Left ventricle myocardium superior (tissue), 1 donor: ENCODE measurements at regions not wholly inside any gene's neighbourhood (a gene's known extent, or its start where the extent isn't known, plus 50 kb on each side); places are given as distances from the start of the nearest gene placed in this dataset.

Experiments
- ATAC-seq: fragments of 200-7000 bp; cut with Tn5 transposase; one replicate; pipeline ENCODE4 v1.9.1; 2020; ENCODE audit warnings: mild to moderate bottlenecking, moderate library complexity
- DNase-seq: peaks from one replicate; pipeline ENCODE4 v3.0.0-alpha.2; 2020
- intact Hi-C: fragments of 100-400 bp; cut with micrococcal nuclease; formaldehyde crosslinking; loops from one replicate; pipeline ENCODE4 v1.11.0; 2022
- donor health status: DM: no; HTN: yes; CAD: no; lungs with severe emphysema.

GRCh38 chr11:27864091-27864491 lies 163.8 kb upstream of the BDNF start:
- no peak for DNase-seq
- ATAC-seq, result no peak
- intact Hi-C loops, result no loop called here

- DNase-seq (no peak), ATAC-seq (no peak)
- intact Hi-C loops, result no loop called here
Observed at GRCh38 chr11:27863637-27864036, 163.4 kb upstream of the BDNF start.

- ATAC-seq, result peak; percentile 56
- DNase-seq, result no peak
- intact Hi-C loops, result no loop called here
Observed at GRCh38 chr11:27861706-27862430, 161.6 kb upstream of the BDNF start.

GRCh38 chr11:27860811-27861210 lies 160.6 kb upstream of the BDNF start:
- intact Hi-C loops, result no loop called here
- ATAC-seq (no peak), DNase-seq (no peak)

GRCh38 chr11:27858866-27859265 lies 158.6 kb upstream of the BDNF start:
- DNase-seq, result no peak
- intact Hi-C loops, result no loop called here
- no peak for ATAC-seq

- peak; percentile 27 for DNase-seq
- peak; percentile 76 for ATAC-seq
- intact Hi-C loops, result no loop called here
Observed at GRCh38 chr11:27857588-27857987, 157.3 kb upstream of the BDNF start.

GRCh38 chr11:27857014-27857413 lies 156.8 kb upstream of the BDNF start:
- ATAC-seq (no peak), DNase-seq (no peak)
- intact Hi-C loops, result no loop called here

- intact Hi-C loops, result no loop called here
- ATAC-seq (no peak), DNase-seq (no peak)
Observed at GRCh38 chr11:27848423-27848822, 148.2 kb upstream of the BDNF start.

- no peak for ATAC-seq
- no peak for DNase-seq
- intact Hi-C loops, result no loop called here
Observed at GRCh38 chr11:27847496-27847895, 147.2 kb upstream of the BDNF start.

GRCh38 chr11:27842290-27842689 lies 142.0 kb upstream of the BDNF start:
- DNase-seq, result no peak
- ATAC-seq, result no peak
- intact Hi-C loops, result no loop called here

- ATAC-seq, result no peak
- DNase-seq, result no peak
- intact Hi-C loops, result no loop called here
Observed at GRCh38 chr11:27841023-27841422, 140.8 kb upstream of the BDNF start.

GRCh38 chr11:27839226-27839913 lies 139.1 kb upstream of the BDNF start:
- ATAC-seq (no peak), DNase-seq (no peak)
- intact Hi-C loops, result no loop called here

GRCh38 chr11:27838674-27839073 lies 138.4 kb upstream of the BDNF start:
- intact Hi-C loops, result no loop called here
- no peak for DNase-seq
- ATAC-seq, result no peak

- ATAC-seq (no peak), DNase-seq (no peak)
- intact Hi-C loops, result no loop called here
Observed at GRCh38 chr11:27837895-27838563, 137.8 kb upstream of the BDNF start.

- ATAC-seq (no peak), DNase-seq (peak; percentile 19)
- intact Hi-C loops, result no loop called here
Observed at GRCh38 chr11:27830206-27830605, 130.0 kb upstream of the BDNF start.

GRCh38 chr11:27820249-27820648 lies 120.0 kb upstream of the BDNF start:
- intact Hi-C loops, result no loop called here
- no peak for DNase-seq
- ATAC-seq, result no peak

GRCh38 chr11:27816197-27816596 lies 115.9 kb upstream of the BDNF start:
- intact Hi-C loops, result no loop called here
- DNase-seq, result no peak
- no peak for ATAC-seq

GRCh38 chr11:27812341-27812740 lies 112.1 kb upstream of the BDNF start:
- ATAC-seq (no peak), DNase-seq (no peak)
- intact Hi-C loops, result no loop called here

- no peak for ATAC-seq
- DNase-seq, result no peak
- intact Hi-C loops, result no loop called here
Observed at GRCh38 chr11:27807596-27807995, 107.3 kb upstream of the BDNF start.

GRCh38 chr11:27806122-27806521 lies 105.9 kb upstream of the BDNF start:
- intact Hi-C loops, result no loop called here
- ATAC-seq (no peak), DNase-seq (no peak)
